ENCODE measurements at regions not wholly inside any gene's neighbourhood (a gene's known extent, or its start where the extent isn't known, plus 50 kb on each side); places are given as distances from the start of the nearest gene placed in this dataset.

GRCh38 chr3:180409883-180410282 lies 192.1 kb upstream of the TTC14 start:
- H3K27me3 ChIP-seq (replicated peaks in 1 of 4; ENCODE audit: control extremely low read depth in 1 of 4, control insufficient read depth in 3 of 4, insufficient read depth in 4 of 4, low read length in 3 of 4), result no peaks in the 10 kb centered on the region
- ATAC-seq (ENCODE audit: low read depth) (no peak), DNase-seq (no peak)
- WGBS (ENCODE audit: insufficient coverage), result no CpG with 5 or more reads among the region's 2 CpGs
- no peak overlapping the region for H3K9ac ChIP-seq (ENCODE audit: low read length)
- H3K4me1 ChIP-seq (ENCODE audit: control insufficient read depth in 2 of 2, insufficient read depth in 2 of 2, low read length in 2 of 2), result no peaks in the 10 kb centered on the region
- no peaks in the 10 kb centered on the region for H3K36me3 ChIP-seq (replicated peaks in 1 of 2; ENCODE audit: control extremely low read depth in 1 of 2, control insufficient read depth in 1 of 2, extremely low read depth in 1 of 2, insufficient read depth in 2 of 2, low read length in 1 of 2)
- H2AFZ ChIP-seq (ENCODE audit: insufficient read depth, low read depth, low read length, poor library complexity, severe bottlenecking), result no peak overlapping the region
- no peak overlapping the region for H3K4me3 ChIP-seq (ENCODE audit: control extremely low read depth in 1 of 5, extremely low read depth in 1 of 5, insufficient read depth in 1 of 5, low read depth in 2 of 5, low read length in 4 of 5)
- no peaks in the 10 kb centered on the region for H3K79me2 ChIP-seq (ENCODE audit: control insufficient read depth, insufficient read depth, low read length)
- H3K9me3 ChIP-seq (ENCODE audit: control extremely low read depth in 1 of 3, control insufficient read depth in 2 of 3, insufficient read depth in 1 of 3, low read length in 2 of 3), result no peaks in the 10 kb centered on the region
- no peak overlapping the region for H3K4me3 Mint-ChIP-seq
- ChIA-PET CTCF (no interaction called here), POLR2A (no interaction called here)
- H3K4me1 Mint-ChIP-seq, result no peaks in the 10 kb centered on the region
- H4K20me1 ChIP-seq (ENCODE audit: control insufficient read depth, insufficient read depth, low read length, poor library complexity, severe bottlenecking), result no peaks in the 10 kb centered on the region
- H3K27ac Mint-ChIP-seq, result no peak overlapping the region
- TF ChIP-seq CTCF (IDR thresholded peaks at IDR 0.05), result no peak
- no peak for TF ChIP-seq EZH2 (IDR thresholded peaks at IDR 0.05; ENCODE audit: borderline replicate concordance, insufficient read depth, low read depth, low read length, poor library complexity, severe bottlenecking)
- H3K27me3 Mint-ChIP-seq, result no peaks in the 10 kb centered on the region
- intact Hi-C loops (cut with micrococcal nuclease), result no loop called here
- no peak overlapping the region for H3K27ac ChIP-seq (ENCODE audit: low read length in 2 of 2)
- no peaks in the 10 kb centered on the region for H3K9me3 Mint-ChIP-seq (ENCODE audit: insufficient read depth)
- no peak overlapping the region for H3K4me2 ChIP-seq (replicated peaks; ENCODE audit: low read depth, low read length, poor library complexity, severe bottlenecking)

- no peak overlapping the region for H3K4me2 ChIP-seq (replicated peaks; ENCODE audit: low read depth, low read length, poor library complexity, severe bottlenecking)
Observed at GRCh38 chr3:180414157-180414556, 187.8 kb upstream of the TTC14 start.

More at GRCh38 chr3:180414157-180414556, 187.8 kb upstream of the TTC14 start:
- no peak overlapping the region for H3K27ac ChIP-seq (ENCODE audit: low read length in 2 of 2)
- no peak overlapping the region for H3K4me3 Mint-ChIP-seq
- H3K27me3 ChIP-seq (replicated peaks in 1 of 4; ENCODE audit: control extremely low read depth in 1 of 4, control insufficient read depth in 3 of 4, insufficient read depth in 4 of 4, low read length in 3 of 4), result no peaks in the 10 kb centered on the region
- no peaks in the 10 kb centered on the region for H3K9me3 Mint-ChIP-seq (ENCODE audit: insufficient read depth)
- no peak overlapping the region for H3K27ac Mint-ChIP-seq
- no peaks in the 10 kb centered on the region for H3K27me3 Mint-ChIP-seq
- no peak for ATAC-seq (ENCODE audit: low read depth)
- TF ChIP-seq CTCF (IDR thresholded peaks at IDR 0.05) (no peak), EZH2 (IDR thresholded peaks at IDR 0.05; ENCODE audit: borderline replicate concordance, insufficient read depth, low read depth, low read length, poor library complexity, severe bottlenecking) (no peak)
- no peak overlapping the region for H3K9ac ChIP-seq (ENCODE audit: low read length)
- no peak overlapping the region for H3K4me3 ChIP-seq (ENCODE audit: control extremely low read depth in 1 of 5, extremely low read depth in 1 of 5, insufficient read depth in 1 of 5, low read depth in 2 of 5, low read length in 4 of 5)
- no peaks in the 10 kb centered on the region for H3K4me1 Mint-ChIP-seq
- H2AFZ ChIP-seq (ENCODE audit: insufficient read depth, low read depth, low read length, poor library complexity, severe bottlenecking), result no peak overlapping the region
- H3K79me2 ChIP-seq (ENCODE audit: control insufficient read depth, insufficient read depth, low read length), result no peaks in the 10 kb centered on the region
- POLR2A ChIA-PET, result no interaction called here
- no peaks in the 10 kb centered on the region for H3K9me3 ChIP-seq (ENCODE audit: control extremely low read depth in 1 of 3, control insufficient read depth in 2 of 3, insufficient read depth in 1 of 3, low read length in 2 of 3)
- CTCF ChIA-PET, result no interaction called here
- no peaks in the 10 kb centered on the region for H3K4me1 ChIP-seq (ENCODE audit: control insufficient read depth in 2 of 2, insufficient read depth in 2 of 2, low read length in 2 of 2)
- H4K20me1 ChIP-seq (ENCODE audit: control insufficient read depth, insufficient read depth, low read length, poor library complexity, severe bottlenecking), result no peaks in the 10 kb centered on the region
- DNase-seq, result no peak
- intact Hi-C loops (cut with micrococcal nuclease), result no loop called here
- no peaks in the 10 kb centered on the region for H3K36me3 ChIP-seq (replicated peaks in 1 of 2; ENCODE audit: control extremely low read depth in 1 of 2, control insufficient read depth in 1 of 2, extremely low read depth in 1 of 2, insufficient read depth in 2 of 2, low read length in 1 of 2)
